HCT116 (cell line): ENCODE measurements at regions not wholly inside any gene's neighbourhood (a gene's known extent, or its start where the extent isn't known, plus 50 kb on each side); places are given as distances from the start of the nearest gene placed in this dataset.

ENCODE experiments used
- CEBPB ChIP-seq: IDR thresholded peaks from 2 replicates; pipeline ENCODE4 v1.6.1; 2012; ENCODE audit warnings: low read depth
- ELF1 ChIP-seq: IDR thresholded peaks from 2 replicates; pipeline ENCODE4 v1.6.1; 2012; ENCODE audit warnings: low read depth, borderline replicate concordance
- EZH2 ChIP-seq: fragments of 200-600 bp; sonication (generic); IDR thresholded peaks from 2 replicates; pipeline ENCODE4 v1.6.1; 2017; ENCODE audit warnings: antibody characterized with exemption, mixed run types
- EZH2phosphoT487 ChIP-seq: fragments of 200-600 bp; IDR thresholded peaks from 2 replicates; pipeline ENCODE4 v1.6.1; 2018; ENCODE audit warnings: antibody characterized with exemption, borderline replicate concordance
- POLR2A ChIP-seq: IDR thresholded peaks from 2 replicates; pipeline ENCODE4 v1.7.0; 2011; ENCODE audit warnings: borderline replicate concordance; ENCODE audit not compliant: insufficient read depth, insufficient read length; ENCODE audit errors: extremely low read depth
- POLR2AphosphoS5 ChIP-seq: IDR thresholded peaks from 2 replicates; pipeline ENCODE4 v1.6.1; 2011; ENCODE audit warnings: mild to moderate bottlenecking, low read depth, low read length, moderate library complexity
- RAD21 ChIP-seq: IDR thresholded peaks from 2 replicates; pipeline ENCODE4 v1.6.1; 2012; ENCODE audit warnings: low read depth, mild to moderate bottlenecking
- SP1 ChIP-seq: IDR thresholded peaks from 2 replicates; pipeline ENCODE4 v1.6.1; 2012; ENCODE audit warnings: low read depth
- ZFX ChIP-seq: fragments of 450-650 bp; IDR thresholded peaks from 2 replicates; pipeline ENCODE4 v1.6.1; 2017
- TF ChIP-seq, protein P1 (sequence below), 3 experiments: fragments of 200-600 bp in 1 of 3; sonication (generic) in 1 of 3; IDR thresholded peaks in 2 of 3; conservative IDR thresholded peaks in 1 of 3; 2 replicates each; pipeline ENCODE4 v1.5.1; 2012 to 2017; ENCODE audit warnings: low read depth in 2 of 3, low read length in 2 of 3, antibody characterized with exemption in 1 of 3, borderline replicate concordance in 1 of 3, control low read depth in 1 of 3, mild to moderate bottlenecking in 1 of 3, mixed read lengths in 1 of 3, mixed run types in 1 of 3, moderate library complexity in 1 of 3; ENCODE audit not compliant: insufficient read depth in 1 of 3
- TF ChIP-seq, protein P2 (sequence below): IDR thresholded peaks from 2 replicates; pipeline ENCODE4 v1.6.1; 2012; ENCODE audit warnings: low read depth
- TF ChIP-seq, protein P3 (sequence below): IDR thresholded peaks from 2 replicates; pipeline ENCODE4 v1.6.1; 2011; ENCODE audit warnings: mild to moderate bottlenecking, low read length, moderate library complexity; ENCODE audit not compliant: insufficient replicate concordance; ENCODE audit errors: extremely low read depth

GRCh38 chr5:60334281-60334713 is 365.7 kb downstream of the DEPDC1B start:
- TF ChIP-seq POLR2AphosphoS5 (no peak), EZH2 (no peak), ELF1 (no peak), POLR2A (no peak), RAD21 (no peak), ZFX (no peak), CEBPB (no peak), SP1 (no peak), EZH2phosphoT487 (no peak)
- TF ChIP-seq, protein P1, sequence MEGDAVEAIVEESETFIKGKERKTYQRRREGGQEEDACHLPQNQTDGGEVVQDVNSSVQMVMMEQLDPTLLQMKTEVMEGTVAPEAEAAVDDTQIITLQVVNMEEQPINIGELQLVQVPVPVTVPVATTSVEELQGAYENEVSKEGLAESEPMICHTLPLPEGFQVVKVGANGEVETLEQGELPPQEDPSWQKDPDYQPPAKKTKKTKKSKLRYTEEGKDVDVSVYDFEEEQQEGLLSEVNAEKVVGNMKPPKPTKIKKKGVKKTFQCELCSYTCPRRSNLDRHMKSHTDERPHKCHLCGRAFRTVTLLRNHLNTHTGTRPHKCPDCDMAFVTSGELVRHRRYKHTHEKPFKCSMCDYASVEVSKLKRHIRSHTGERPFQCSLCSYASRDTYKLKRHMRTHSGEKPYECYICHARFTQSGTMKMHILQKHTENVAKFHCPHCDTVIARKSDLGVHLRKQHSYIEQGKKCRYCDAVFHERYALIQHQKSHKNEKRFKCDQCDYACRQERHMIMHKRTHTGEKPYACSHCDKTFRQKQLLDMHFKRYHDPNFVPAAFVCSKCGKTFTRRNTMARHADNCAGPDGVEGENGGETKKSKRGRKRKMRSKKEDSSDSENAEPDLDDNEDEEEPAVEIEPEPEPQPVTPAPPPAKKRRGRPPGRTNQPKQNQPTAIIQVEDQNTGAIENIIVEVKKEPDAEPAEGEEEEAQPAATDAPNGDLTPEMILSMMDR (IDR thresholded peaks at IDR 0.05 in 2 of 3, conservative IDR thresholded peaks at IDR 0.05 in 1 of 3; ENCODE audit: borderline replicate concordance in 1 of 3, insufficient read depth in 1 of 3, low read depth in 2 of 3, low read length in 2 of 3): no peak
- TF ChIP-seq, protein P2, sequence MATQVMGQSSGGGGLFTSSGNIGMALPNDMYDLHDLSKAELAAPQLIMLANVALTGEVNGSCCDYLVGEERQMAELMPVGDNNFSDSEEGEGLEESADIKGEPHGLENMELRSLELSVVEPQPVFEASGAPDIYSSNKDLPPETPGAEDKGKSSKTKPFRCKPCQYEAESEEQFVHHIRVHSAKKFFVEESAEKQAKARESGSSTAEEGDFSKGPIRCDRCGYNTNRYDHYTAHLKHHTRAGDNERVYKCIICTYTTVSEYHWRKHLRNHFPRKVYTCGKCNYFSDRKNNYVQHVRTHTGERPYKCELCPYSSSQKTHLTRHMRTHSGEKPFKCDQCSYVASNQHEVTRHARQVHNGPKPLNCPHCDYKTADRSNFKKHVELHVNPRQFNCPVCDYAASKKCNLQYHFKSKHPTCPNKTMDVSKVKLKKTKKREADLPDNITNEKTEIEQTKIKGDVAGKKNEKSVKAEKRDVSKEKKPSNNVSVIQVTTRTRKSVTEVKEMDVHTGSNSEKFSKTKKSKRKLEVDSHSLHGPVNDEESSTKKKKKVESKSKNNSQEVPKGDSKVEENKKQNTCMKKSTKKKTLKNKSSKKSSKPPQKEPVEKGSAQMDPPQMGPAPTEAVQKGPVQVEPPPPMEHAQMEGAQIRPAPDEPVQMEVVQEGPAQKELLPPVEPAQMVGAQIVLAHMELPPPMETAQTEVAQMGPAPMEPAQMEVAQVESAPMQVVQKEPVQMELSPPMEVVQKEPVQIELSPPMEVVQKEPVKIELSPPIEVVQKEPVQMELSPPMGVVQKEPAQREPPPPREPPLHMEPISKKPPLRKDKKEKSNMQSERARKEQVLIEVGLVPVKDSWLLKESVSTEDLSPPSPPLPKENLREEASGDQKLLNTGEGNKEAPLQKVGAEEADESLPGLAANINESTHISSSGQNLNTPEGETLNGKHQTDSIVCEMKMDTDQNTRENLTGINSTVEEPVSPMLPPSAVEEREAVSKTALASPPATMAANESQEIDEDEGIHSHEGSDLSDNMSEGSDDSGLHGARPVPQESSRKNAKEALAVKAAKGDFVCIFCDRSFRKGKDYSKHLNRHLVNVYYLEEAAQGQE: no peak
- TF ChIP-seq, protein P3, sequence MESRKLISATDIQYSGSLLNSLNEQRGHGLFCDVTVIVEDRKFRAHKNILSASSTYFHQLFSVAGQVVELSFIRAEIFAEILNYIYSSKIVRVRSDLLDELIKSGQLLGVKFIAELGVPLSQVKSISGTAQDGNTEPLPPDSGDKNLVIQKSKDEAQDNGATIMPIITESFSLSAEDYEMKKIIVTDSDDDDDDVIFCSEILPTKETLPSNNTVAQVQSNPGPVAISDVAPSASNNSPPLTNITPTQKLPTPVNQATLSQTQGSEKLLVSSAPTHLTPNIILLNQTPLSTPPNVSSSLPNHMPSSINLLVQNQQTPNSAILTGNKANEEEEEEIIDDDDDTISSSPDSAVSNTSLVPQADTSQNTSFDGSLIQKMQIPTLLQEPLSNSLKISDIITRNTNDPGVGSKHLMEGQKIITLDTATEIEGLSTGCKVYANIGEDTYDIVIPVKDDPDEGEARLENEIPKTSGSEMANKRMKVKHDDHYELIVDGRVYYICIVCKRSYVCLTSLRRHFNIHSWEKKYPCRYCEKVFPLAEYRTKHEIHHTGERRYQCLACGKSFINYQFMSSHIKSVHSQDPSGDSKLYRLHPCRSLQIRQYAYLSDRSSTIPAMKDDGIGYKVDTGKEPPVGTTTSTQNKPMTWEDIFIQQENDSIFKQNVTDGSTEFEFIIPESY: no peak
